Mammary epithelial cell (primary cell): ENCODE measurements at regions not wholly inside any gene's neighbourhood (a gene's known extent, or its start where the extent isn't known, plus 50 kb on each side); places are given as distances from the start of the nearest gene placed in this dataset.

Experiments used
- EZH2 ChIP-seq: IDR thresholded peaks from 2 replicates; pipeline ENCODE4 v1.6.1; 2012; ENCODE audit warnings: low read length, inconsistent platforms, borderline replicate concordance
- TF ChIP-seq, protein P1 (sequence below), 2 donors: IDR thresholded peaks in 1 of 2; conservative IDR thresholded peaks in 1 of 2; 2 replicates each; pipeline ENCODE4 v1.5.1; 2011 to 2012; ENCODE audit warnings: inconsistent platforms in 2 of 2, low read length in 2 of 2, mild to moderate bottlenecking in 2 of 2, control low read depth in 1 of 2, low read depth in 1 of 2; ENCODE audit not compliant: insufficient read depth in 1 of 2; ENCODE audit errors: extremely low read depth in 1 of 2

DNA sequence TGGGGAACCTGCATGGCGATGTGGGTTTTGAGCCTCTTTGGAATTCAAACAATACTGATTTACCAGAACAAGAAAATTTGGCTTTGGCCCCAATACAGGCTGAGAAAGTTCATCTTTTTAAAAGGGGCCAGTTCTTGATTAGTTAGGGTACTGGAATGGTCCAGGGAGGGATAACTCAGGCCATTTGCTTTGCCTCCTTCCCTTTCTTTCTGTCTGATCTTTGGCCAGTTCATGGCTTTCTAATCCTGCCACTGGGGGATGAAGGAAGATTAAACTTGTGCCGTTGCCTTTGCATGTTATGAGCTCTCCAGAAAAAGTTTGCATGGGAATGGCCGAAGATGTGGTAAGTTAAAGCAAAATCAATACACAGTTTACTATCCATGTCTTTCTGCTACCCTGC lies 78.4 kb downstream of the ADAMTS15 start:
- TF ChIP-seq, protein P1, sequence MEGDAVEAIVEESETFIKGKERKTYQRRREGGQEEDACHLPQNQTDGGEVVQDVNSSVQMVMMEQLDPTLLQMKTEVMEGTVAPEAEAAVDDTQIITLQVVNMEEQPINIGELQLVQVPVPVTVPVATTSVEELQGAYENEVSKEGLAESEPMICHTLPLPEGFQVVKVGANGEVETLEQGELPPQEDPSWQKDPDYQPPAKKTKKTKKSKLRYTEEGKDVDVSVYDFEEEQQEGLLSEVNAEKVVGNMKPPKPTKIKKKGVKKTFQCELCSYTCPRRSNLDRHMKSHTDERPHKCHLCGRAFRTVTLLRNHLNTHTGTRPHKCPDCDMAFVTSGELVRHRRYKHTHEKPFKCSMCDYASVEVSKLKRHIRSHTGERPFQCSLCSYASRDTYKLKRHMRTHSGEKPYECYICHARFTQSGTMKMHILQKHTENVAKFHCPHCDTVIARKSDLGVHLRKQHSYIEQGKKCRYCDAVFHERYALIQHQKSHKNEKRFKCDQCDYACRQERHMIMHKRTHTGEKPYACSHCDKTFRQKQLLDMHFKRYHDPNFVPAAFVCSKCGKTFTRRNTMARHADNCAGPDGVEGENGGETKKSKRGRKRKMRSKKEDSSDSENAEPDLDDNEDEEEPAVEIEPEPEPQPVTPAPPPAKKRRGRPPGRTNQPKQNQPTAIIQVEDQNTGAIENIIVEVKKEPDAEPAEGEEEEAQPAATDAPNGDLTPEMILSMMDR (conservative IDR thresholded peaks at IDR 0.05 in 1 of 2, IDR thresholded peaks at IDR 0.05 in 1 of 2; ENCODE audit: extremely low read depth in 1 of 2, insufficient read depth in 1 of 2, low read depth in 1 of 2, low read length in 2 of 2): no peak
- no peak for TF ChIP-seq EZH2
